ENCODE measurements at regions not wholly inside any gene's neighbourhood (a gene's known extent, or its start where the extent isn't known, plus 50 kb on each side); places are given as distances from the start of the nearest gene placed in this dataset.

DNA sequence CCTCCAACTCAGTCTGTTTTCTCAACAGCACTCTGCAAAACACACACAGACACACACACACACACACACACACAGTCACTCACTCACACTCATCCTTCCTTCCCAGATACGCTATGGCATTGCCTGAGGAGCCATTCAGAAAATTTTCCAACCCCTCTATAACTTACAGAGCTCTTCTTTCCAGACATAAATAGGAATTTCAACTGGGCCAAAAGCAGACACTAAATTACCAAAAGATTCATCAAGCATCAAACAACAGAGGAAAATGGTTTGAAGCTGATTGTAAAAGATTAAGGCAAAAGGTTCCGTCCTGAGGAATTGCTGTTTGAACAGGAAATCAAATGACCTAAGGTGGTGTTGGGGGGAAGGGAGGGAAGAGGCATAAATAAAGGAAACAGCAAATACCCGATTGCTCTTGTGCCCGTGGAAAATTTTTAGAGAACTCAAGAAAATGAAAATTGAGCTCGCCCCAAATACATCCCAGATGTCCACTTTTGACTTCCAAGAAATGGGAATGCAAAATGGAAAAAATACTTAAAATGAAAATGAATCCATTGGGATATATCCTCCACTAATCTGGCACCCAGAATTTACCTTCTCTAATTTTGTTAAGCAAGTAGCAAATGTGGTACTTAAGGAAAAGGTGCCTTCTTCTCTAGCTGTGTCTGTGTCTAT is 183.6 kb downstream of the QDPR start:
- ATAC-seq = no peak
- intact Hi-C loops (cut with DNase I, micrococcal nuclease) = no loop called here
- TF ChIP-seq, protein P1, sequence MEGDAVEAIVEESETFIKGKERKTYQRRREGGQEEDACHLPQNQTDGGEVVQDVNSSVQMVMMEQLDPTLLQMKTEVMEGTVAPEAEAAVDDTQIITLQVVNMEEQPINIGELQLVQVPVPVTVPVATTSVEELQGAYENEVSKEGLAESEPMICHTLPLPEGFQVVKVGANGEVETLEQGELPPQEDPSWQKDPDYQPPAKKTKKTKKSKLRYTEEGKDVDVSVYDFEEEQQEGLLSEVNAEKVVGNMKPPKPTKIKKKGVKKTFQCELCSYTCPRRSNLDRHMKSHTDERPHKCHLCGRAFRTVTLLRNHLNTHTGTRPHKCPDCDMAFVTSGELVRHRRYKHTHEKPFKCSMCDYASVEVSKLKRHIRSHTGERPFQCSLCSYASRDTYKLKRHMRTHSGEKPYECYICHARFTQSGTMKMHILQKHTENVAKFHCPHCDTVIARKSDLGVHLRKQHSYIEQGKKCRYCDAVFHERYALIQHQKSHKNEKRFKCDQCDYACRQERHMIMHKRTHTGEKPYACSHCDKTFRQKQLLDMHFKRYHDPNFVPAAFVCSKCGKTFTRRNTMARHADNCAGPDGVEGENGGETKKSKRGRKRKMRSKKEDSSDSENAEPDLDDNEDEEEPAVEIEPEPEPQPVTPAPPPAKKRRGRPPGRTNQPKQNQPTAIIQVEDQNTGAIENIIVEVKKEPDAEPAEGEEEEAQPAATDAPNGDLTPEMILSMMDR (IDR thresholded peaks at IDR 0.05) = no peak
- Histone ChIP-seq H3K4me1 (ENCODE audit: low read depth) (no peaks in the 10 kb centered on the region), H3K36me3 (ENCODE audit: low read depth) (no peaks in the 10 kb centered on the region), H3K9me3 (no peaks in the 10 kb centered on the region), H3K4me3 (no peak overlapping the region)
- DNase-seq = no peak

DNA sequence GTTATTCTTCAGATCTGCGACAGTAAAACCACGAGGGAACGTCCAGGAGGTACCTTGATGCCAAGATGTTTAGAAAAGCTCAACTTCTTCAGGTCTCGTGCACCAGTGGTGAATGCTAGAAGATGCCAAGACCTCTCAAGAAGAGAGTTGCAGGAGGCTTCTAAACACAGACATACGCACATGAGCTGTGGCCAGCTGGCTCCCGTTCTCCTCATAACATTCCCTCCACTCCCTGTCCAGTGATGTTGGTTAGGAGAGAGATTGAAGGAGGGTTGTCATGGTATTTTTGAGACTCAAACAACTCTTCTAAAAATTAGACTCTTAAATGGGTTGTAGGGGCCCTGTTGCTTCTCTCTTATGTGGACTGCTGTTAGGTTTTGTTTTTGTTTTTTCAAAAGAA is 184.3 kb downstream of the QDPR start:
- intact Hi-C loops (cut with DNase I, micrococcal nuclease) = no loop called here
- no peak for ATAC-seq
- Histone ChIP-seq H3K36me3 (ENCODE audit: low read depth) (no peaks in the 10 kb centered on the region), H3K9me3 (no peaks in the 10 kb centered on the region), H3K4me3 (no peak overlapping the region), H3K4me1 (ENCODE audit: low read depth) (no peaks in the 10 kb centered on the region)
- TF ChIP-seq, protein P1 (IDR thresholded peaks at IDR 0.05) = no peak
- no peak for DNase-seq

DNA sequence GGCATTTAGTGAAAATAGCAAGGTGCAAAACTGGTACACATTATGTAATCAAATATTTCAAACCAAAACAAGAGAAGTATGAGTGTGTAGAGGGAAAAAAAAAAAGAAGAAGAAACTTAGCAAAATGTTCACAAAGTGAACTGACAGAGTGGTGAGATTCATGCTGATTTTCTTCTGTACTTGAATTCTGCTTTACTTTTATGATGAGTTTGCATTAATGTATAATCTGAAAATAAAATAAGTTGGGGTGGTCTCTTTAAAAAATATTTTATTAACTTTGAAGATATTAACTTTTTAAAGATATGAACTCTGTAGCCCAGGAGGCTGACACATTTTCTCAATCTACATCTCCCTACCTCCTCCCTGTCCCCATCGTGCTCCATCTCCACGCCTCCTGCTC is 185.1 kb downstream of the QDPR start:
- Histone ChIP-seq H3K4me1 (ENCODE audit: low read depth) (no peaks in the 10 kb centered on the region), H3K9me3 (no peaks in the 10 kb centered on the region), H3K36me3 (ENCODE audit: low read depth) (no peaks in the 10 kb centered on the region), H3K4me3 (no peak overlapping the region)
- TF ChIP-seq, protein P1 (IDR thresholded peaks at IDR 0.05) = no peak
- intact Hi-C loops (cut with DNase I, micrococcal nuclease) = no loop called here
- no peak for DNase-seq
- ATAC-seq = no peak

DNA sequence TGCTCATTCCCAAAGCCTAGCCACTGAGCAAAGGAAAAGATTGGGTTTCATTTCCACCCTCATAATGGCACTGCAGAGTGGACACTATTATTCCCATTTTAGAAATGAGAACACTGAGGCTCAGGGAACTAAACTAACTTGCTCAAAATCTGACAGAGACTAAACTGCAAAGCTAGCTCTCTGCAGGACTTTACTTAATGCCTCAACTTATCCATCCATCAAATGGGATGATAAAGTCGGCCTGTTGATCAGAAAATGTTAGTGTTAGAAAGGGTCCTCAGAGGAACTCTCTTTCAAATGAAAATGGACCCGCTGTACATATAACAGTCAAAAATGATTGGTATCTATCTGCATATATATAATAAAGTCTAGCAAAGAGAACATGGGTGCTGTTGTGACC is 186.8 kb downstream of the QDPR start:
- Histone ChIP-seq H3K4me1 (ENCODE audit: low read depth) (no peaks in the 10 kb centered on the region), H3K36me3 (ENCODE audit: low read depth) (no peaks in the 10 kb centered on the region), H3K9me3 (no peaks in the 10 kb centered on the region), H3K4me3 (no peak overlapping the region)
- TF ChIP-seq, protein P1 (IDR thresholded peaks at IDR 0.05) = no peak
- DNase-seq = no peak
- ATAC-seq = no peak
- intact Hi-C loops (cut with DNase I, micrococcal nuclease) = no loop called here

DNA sequence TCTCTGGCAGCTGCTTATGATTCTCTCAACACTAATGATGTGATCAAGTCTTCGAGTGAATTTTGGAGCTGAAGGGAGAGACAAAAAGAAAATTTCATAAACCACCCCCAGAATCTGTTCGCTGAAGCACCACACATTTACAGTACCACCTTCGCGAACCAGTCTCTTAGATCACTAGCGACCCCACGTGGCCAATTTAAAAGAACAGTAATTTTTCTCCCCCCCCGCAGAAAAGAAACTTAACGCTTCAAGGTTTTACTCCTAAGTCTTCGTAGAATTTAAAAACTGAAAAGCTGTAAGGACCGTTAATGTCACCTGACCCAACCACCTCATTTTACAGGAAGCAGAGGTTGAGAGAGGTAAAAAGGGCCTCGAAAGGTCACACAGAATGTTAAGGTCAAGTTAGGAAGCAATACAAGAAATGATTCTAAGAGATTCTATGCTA is 187.5 kb downstream of the QDPR start:
- ATAC-seq = no peak
- Histone ChIP-seq H3K4me3 (no peak overlapping the region), H3K36me3 (ENCODE audit: low read depth) (no peaks in the 10 kb centered on the region), H3K4me1 (ENCODE audit: low read depth) (no peaks in the 10 kb centered on the region), H3K9me3 (no peaks in the 10 kb centered on the region)
- intact Hi-C loops (cut with DNase I, micrococcal nuclease) = no loop called here
- peak in 1 of 3 donors; percentile 50 for DNase-seq
- TF ChIP-seq, protein P1 (IDR thresholded peaks at IDR 0.05) = no peak

Data from mucosa of descending colon (tissue), 3 donors.